GM21515 (cell line): ENCODE measurements at regions not wholly inside any gene's neighbourhood (a gene's known extent, or its start where the extent isn't known, plus 50 kb on each side); places are given as distances from the start of the nearest gene placed in this dataset.
"Not testable (repeated sequence)": the region's sequence is repeated elsewhere in the genome, so short reads cannot be mapped to it uniquely, and the experiment has no call there.

Experiments used
- ATAC-seq: cut with Tn5 transposase; IDR thresholded peaks from one replicate; pipeline ENCODE4 v1.9.1; 2021; ENCODE audit not compliant: unreplicated experiment

DNA sequence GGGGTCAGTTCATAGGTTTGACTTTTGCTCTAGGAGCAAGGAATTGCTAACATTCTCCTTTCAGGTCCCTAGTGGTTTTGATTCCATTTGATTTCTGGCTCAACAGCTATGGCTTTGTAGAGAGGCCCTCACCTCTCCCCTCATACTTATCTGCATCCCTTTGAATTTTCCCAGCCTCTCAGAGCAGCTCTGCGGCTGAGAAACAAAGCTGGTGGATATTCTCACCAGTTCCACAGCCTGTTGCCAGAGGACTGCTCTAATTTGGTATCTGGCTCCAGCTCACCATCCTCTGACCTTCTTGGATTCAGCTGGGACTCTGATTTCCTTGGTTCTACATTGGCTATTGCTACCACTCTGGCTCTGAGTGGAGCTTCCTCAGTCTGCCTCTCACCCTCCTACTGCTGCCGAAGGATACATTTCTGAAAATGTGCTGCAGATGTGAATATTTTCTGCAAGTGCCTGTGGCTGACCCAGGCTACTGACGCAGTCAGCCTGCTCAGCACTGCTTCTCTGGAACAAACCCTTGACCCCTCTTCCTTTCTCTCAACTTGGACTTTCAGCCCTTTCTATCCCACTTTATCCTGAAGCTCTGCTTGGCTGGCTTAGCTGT is 110.9 kb upstream of the ENPEP start:
- no peak for ATAC-seq

DNA sequence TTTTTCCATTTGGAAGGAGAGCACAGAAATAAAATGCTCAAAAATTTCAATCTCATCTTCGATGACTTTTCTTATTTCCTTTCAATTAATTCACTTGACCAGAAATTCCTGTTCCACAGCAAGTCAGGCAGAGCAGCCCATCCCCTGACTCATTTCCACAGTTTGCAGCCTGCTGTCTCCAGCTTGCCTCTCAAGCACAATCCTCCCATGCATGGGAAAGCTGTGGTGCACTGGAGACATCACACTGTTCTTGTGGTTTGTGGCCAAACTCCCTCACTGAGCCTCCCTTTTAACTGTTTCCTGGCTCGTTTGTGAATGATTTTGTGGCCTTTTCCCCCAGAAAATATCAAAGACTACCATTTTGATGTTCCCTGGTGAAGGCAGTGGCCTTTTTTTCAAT is 114.0 kb upstream of the ENPEP start:
- ATAC-seq, result no peak

DNA sequence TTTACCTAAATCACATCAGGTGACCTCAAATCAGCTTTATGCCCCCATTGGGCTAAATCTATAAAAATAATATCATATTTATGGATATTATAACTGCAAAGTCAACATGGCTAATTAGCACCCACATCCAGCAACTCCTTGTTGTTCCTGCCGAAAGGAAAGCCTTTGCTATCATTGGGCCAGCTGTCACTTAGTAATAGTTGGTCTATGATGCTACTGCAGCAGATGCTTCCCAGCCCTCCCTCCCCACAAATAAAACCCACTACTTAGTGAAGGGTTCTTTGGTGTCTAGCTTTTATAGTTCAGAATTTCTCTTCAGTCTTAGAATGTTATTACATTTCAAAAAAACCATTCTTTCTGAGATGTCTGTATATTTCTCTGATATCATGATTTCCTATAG is 116.9 kb upstream of the ENPEP start:
- ATAC-seq, result no peak

DNA sequence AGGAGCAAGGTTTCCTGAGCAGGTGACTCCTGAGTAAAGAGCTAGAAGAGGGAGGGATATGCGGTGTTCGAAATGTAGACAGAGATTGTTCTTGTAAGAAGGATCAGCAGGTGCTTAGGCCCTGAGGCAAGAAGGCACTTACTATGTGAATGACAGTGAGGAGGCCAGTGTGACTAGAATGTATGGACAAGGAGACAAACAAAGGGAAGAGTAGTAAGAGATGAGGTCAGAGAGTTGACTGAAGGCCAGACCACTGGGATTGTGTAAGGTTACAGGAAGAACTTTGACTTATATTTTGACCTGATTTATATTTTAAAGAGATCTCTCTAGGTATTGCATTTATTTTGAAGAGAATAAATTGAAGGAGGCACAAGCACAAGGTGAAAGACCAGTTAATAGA is 118.4 kb upstream of the ENPEP start:
- no peak for ATAC-seq

DNA sequence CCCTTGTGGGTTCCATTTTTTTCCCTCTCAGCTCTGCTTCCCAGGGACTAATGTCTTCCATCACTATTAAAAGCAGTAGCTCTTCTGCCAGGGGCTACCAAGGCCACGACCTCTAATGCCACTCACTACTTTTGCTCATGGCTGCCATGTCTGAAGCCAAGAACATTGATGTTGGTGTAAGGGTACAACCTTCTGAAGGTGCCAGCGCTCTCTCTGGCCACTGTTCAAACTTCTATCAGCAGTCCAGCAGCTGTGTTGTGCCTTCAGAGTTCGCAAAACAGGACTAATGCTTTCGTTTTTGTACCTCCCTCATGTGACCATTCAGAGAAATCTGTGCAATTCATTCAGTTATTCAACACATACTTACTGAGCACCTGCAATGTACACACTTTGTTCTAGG is 121.5 kb upstream of the ENPEP start:
- no peak for ATAC-seq

DNA sequence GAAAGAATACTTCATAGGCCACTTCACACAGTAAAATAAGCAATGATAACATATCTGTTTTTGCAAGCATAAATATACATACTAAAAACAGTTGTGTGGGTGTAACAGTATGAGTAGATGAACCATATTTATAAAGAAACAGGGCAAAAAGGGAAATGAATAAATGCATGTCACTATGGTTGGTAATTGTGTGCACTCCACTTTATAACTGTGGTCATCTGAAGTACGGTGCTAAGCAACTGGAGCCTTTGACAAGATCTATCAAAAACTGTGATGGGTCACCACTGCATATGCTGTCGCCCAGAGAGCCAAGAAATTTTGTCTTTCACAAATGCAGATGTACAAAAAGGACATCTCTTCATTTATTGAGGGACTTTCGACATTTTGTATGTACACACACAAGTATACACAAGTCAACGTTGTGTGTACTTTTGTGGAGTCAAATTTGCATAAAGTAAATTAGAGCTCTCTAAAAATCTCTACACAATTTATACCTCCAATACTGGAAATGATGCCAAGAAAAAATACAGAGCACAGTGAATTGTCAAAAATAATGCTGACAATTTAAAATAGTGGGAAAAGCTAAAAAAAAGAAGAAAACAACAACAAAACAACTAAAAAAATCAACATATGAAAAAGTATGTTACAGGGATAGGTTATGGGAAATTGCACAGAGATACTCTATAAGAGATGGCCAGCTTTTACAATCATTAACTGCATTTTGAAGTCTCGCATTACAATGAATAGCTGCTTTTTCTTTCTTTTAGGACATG is 123.1 kb upstream of the ENPEP start:
- no peak for ATAC-seq

DNA sequence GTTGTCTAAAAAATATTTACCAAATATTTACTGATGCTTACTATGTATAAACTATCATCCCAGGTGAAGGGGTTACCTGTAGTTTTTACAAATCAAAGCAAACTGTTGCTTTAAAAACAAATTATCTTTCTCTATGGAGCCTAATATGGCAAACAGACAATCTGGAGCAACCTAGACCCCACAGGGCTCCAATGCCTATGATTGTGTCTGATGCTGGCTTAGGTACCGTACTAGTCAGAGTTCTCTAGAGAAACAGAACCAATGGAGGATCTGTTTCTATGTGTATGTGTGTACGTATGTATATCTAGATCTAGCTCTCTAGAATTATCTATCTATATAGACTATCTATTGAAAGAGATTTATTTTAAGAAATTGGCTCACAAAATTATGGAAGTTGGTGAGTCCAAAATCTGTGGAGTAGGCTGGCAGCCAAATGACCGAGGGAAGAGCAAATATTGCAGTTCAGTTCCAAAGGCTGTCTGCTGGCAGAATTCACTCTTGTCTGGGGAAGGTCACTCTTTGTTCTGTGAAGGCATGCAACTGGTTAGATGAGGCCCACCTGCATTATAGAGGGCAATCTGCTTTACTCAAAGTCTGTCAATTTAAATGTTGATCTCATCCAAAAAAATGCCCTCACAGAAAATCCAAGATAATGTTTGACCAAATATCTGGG is 127.1 kb upstream of the ENPEP start:
- no peak for ATAC-seq

DNA sequence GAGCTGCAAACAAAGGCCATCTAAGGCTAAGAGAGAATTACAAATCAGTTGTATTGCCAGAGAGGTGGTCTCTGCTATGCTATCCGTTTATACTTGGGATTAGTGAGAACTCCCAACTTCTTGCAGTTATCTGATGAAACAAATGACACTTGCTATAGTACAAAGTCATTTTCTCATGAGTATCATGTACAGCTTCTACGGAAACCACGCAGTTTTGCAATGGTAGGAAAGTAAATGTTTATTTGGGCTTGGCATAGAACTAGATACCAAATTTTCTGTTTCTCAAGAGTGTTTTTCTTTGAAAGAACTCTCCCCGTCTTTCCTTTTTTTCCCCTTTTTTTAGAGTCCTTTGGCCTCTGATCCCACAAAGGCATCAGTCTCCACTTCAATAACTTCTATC is 128.2 kb upstream of the ENPEP start:
- ATAC-seq, result no peak

DNA sequence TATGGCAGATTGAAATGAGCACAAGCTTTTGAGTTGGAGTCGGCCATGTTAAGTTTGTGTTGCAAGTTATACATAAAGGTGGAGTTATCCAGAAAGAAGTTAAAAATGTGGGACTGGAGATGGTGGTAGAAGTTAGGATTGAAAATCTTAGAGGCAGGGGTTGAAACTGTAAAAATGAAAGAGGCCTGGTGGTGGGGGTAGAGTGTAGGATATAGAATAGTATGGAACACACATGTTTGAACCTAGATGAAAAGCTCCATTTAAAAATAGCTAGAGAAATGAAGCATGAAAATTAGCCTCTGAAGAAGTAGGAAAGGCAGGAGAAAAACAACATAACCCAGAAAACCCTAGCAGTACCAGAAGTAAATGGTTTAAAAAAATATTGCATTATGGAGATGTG is 131.8 kb upstream of the ENPEP start:
- ATAC-seq, result no peak

DNA sequence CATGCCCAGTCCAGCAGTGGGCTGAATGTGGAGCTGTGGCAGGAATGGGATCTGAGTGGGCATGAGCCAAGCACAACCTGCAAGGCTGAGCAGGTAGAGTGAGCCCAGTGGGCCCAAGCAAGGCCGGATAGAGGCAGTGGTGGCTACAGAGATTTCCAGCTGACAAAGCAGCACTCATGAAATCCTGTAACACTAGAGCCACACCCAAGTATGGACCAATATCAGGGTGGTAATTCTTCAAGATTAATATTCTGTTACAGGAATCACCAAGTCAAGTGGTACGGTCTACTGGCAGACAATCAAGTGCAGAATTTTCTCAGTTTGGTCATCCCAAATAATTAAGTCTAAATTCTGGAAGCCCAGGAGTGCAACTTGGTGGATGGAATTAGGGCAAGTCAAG is 132.4 kb upstream of the ENPEP start:
- ATAC-seq, result no peak

DNA sequence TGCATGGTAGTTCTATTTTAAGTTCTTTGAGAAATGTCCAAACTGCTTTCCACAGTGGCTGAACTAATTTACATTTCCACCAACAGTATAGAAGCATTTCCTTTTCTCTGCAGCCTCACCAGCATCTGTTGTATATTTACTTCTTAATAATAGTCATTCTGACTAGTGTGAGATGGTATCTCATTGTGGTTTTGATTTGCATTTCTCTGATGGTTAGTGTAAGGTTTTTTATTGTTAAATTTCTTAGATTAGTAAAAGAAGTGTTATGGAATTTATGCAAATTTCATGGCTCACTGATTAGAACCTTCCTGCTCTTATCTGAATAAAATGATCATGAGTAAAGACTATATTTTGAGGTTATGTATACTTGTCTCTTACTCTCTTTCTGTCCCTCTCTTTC is 134.8 kb upstream of the ENPEP start:
- ATAC-seq, result not testable (repeated sequence)

DNA sequence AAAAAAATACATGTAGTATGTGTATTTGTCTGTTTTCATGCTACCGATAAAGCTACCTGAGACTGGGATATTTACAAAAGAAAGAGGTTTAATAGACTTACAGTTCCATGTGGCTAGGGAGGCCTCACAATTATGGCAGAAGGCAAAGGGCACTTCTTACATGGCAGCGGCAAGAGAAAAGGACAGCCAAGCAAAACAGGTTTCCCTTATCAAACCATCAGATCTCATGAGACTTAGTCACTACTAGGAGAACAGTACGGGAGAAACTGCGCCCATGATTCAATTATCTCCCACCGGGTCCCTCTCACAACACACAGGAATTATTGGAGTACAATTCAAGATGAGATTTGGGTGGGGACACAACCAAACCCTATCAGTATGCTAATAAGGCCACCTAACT is 137.0 kb upstream of the ELOVL6 start:
- no peak for ATAC-seq

DNA sequence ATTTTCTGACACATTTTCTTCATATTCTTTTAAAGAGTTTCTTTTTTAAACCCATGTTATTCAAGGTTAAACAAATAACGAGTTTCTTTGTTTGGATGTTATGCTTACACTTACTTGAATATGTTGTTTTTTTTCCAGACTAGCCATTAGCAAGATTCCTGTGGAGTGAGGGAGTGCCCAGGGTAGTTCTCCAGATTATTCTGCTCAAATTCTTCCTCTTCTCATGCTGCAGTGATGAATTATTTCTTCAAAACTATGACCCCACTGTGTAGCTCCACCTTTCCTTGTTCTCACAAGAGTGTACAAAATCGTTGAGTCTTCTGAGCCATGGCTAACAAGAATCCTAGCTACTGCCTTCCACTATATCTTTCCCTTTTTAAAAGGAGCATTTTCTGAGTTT is 134.1 kb upstream of the ELOVL6 start:
- ATAC-seq, result no peak

DNA sequence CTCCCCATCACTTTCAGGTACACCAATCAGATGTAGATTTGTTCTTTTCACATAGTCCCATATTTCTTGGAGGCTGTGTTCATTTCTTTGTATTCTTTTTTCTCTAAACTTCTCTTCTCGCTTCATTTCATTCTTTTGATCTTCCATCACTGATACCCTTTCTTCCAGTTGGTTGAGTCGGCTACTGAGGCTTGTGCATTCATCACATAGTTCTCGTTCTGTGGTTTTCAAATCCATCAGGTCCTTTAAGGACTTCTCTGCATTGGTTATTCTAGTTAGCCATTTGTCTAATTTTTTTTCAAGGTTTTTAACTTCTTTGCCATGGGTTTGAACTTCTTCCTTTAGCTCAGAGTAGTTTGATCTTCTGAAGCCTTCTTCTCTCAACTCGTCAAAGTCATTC is 128.0 kb upstream of the ELOVL6 start:
- not testable (repeated sequence) for ATAC-seq

DNA sequence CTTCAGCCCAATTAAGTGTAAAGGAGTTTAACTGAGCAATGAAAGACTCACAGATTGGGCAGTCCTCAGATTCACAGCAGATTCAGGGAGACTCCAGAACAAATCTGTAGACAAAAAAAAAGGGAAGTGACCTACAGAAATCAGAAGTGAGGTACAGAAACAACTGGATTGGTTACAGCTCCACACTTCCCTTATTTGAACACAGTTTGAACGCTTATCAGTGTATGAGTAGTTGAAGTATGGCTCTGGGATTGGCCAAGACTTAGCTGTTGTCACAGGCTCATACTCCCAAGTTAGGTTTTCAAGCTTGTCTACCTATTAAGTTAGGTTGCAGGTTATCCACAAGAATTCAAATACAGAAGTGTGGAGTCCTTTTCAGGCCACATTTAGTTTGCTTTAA is 112.4 kb upstream of the ELOVL6 start:
- ATAC-seq, result peak; percentile 69

DNA sequence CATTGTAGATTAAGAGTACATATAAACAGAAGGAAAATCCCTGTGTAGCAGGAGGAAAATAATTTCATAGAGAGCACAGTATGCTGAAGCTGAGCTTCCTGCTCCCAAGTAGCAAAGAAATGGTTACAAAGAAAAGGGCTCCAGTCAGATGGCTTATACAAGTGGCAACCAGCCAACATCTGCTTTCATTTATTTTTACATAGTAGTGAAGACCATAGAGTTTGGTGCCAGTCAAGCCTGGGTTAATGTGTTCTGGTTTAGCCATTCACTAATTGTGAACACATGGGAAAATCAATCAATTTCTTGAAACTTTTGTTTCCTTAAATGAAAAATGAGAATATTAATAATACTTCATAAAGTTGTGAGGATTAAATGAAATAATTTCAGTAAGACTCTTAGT is 111.3 kb upstream of the ELOVL6 start:
- ATAC-seq, result no peak

DNA sequence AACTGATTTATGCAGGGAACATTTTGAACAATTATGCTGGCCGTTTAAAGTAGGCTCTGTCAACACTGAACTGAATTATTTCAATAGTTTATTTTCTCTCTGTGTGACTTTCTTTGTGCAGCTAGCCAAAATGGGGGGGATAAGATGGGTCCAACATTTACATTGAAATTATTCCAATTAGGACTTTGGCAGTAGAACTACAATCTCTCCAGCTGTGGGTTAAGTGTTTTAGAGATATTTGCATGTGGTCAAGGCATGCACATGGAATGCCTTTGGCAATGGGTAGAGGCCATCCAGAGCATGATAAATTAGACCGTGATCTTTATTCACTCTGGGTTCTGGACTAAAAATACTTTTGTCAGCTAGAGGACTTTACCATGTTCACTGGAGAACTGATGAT is 107.9 kb upstream of the ELOVL6 start:
- ATAC-seq, result no peak

DNA sequence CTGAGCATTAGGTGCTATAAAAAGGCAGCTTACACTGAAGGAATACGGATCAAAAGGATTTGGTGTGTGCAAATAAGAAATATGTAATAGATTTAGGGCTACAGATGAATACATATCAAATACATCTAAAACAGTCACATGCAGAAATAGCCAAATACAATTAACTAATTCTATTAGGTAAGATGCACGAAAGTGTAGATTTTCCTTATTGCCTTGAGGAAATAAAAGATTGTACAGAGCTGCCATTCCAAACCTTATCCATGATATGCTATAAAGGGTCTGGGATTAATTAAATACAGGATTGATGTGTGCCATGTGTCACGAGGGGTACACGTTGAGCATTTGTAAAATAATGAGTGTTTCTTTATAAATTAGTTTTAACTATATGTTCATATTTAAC is 107.0 kb upstream of the ELOVL6 start:
- ATAC-seq, result no peak

DNA sequence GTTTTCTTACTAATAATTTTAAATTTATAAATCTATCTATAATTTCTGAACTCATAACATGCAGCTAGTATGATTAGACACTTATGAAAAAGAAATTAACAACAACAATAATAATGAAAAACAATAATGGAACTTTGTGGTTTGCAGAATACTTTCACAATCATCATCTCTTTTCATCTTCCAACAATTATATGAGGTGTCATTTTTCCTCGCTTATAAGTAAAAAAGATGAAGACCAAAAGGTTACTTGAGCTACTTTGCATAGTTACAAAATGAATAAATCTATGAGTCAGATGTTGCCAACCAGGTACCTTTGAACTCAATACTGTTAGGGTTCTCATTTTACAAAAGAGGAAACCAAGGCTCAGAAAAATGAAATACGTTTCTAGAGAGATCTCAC is 98.5 kb upstream of the ELOVL6 start:
- peak; percentile 68 for ATAC-seq

DNA sequence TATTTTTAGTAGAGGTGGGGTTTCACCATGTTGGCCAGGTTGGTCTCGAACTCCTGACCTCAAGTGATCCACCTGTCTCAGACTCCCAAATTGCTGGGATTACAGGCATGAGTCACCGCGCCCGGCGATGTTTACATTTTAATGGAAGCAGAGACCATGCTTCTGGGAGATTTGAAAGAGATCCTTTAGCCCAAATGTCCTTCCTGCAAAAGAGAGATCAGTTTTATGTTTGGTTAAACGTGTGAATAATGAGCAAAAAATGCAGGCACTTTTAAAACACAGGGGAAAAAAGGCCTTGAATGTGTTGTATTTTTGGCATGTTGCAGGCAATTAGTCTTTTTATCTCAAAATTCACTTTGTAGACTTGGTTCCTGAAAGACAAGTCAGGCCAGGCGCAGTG is 95.8 kb upstream of the ELOVL6 start:
- no peak for ATAC-seq

DNA sequence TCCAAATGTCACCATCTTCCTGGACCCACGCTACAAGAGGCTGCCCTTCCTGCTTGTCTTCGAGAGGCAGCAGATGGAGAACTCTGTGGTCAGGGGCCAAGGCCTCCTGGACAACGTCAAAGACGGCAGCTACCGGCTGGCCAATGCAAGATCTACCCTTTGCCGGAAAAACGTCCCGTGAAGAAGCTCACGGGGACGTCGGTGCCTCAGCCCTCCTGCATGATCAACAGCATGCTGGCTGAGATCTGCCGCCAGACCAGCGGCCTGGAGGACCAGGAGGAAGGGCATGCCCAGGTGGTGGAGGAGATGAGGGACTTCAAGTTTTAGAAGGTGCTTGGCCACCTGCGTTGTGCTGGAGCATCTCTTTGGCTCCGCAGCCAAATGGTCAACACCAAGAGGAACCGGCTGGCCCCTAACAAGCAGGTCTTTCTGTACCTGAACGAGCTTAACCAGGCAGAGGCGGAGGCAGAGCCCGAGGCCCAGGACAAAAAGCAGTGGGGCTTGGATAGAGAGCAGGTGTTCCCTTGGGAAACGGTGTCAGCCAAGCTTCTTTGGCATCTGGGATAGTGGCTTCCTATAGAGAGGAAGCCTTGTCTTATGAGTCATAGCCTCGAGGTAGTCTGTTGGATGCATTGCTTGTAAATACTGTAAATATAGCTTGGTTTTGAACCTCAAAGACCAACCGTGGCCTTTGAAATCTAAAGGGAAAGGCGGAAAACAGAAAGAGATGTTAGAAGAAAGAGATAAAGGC is 94.8 kb upstream of the ELOVL6 start:
- no peak for ATAC-seq

DNA sequence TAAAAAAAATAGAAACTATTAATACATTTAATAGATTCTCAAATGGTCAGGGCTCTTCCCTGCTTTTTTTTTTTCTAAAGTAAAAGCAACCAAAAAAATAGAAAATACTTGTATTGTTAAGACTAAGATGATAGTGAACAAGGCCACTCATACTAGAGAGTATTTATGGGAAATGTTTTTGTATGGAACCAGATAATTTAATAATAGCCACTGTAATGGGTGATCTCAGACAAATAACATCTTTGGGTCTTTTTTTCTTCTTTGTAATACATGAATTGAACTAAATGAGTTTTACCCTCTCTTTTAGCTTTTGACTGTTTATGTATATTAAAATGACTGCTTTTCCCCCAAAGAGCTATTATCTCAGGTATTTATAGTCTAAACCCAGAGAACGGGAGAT is 92.1 kb upstream of the ELOVL6 start:
- no peak for ATAC-seq
